Erythroblast (primary cell): ENCODE measurements at regions not wholly inside any gene's neighbourhood (a gene's known extent, or its start where the extent isn't known, plus 50 kb on each side); places are given as distances from the start of the nearest gene placed in this dataset.

Source experiments
- GATA1 ChIP-seq: IDR thresholded peaks from 2 replicates; pipeline ENCODE4 v1.6.1; 2011; ENCODE audit warnings: low read depth, mild to moderate bottlenecking, control low read depth, low read length, moderate library complexity
- POLR2A ChIP-seq: IDR thresholded peaks from 2 replicates; pipeline ENCODE4 v1.6.1; 2011; ENCODE audit warnings: mild to moderate bottlenecking, low read length

DNA sequence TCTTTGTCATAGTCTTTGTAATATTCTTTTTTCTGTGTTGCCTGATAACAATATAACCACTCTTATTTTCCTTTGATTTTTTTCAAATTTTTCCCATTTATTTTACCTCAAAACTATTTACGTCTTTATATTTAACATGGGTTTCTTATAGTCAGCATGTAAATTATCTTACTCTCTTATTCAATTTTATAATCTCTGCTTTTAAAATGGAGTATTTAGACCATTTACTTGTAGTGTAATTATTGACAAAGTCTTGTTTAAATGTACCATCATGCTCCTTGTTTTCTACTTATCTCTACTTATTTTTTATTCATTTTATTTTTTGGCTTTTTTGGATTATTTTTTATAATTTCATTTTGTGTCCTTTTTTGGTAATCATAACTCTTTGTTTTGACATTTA is 476.5 kb upstream of the MAP3K7 start:
- no peak for TF ChIP-seq POLR2A
- TF ChIP-seq GATA1: no peak
